GM19452 (cell line): ENCODE measurements at regions not wholly inside any gene's neighbourhood (a gene's known extent, or its start where the extent isn't known, plus 50 kb on each side); places are given as distances from the start of the nearest gene placed in this dataset.
"Not testable (repeated sequence)": the region's sequence is repeated elsewhere in the genome, so short reads cannot be mapped to it uniquely, and the experiment has no call there.

Experiments used
- ATAC-seq: cut with Tn5 transposase; IDR thresholded peaks from one replicate; pipeline ENCODE4 v1.9.1; 2021; ENCODE audit not compliant: unreplicated experiment

- ATAC-seq: no peak
Observed at GRCh38 chr4:170348945-170349344, 259.2 kb upstream of the AADAT start.

GRCh38 chr4:170347191-170347590, 257.4 kb upstream of the AADAT start:
- ATAC-seq: not testable (repeated sequence)

- ATAC-seq: no peak
Observed at GRCh38 chr4:170339522-170339921, 249.8 kb upstream of the AADAT start.

- ATAC-seq: peak; percentile 91
Observed at GRCh38 chr4:170336238-170336775, 246.6 kb upstream of the AADAT start.

- no peak for ATAC-seq
Observed at GRCh38 chr4:170325599-170325998, 235.8 kb upstream of the AADAT start.

- ATAC-seq: no peak
Observed at GRCh38 chr4:170323623-170324022, 233.9 kb upstream of the AADAT start.

GRCh38 chr4:170307182-170307581, 217.4 kb upstream of the AADAT start:
- ATAC-seq: no peak

GRCh38 chr4:170306208-170306607, 216.5 kb upstream of the AADAT start:
- ATAC-seq: no peak

GRCh38 chr4:170305627-170306026, 215.9 kb upstream of the AADAT start:
- ATAC-seq: no peak

GRCh38 chr4:170281027-170281426, 191.3 kb upstream of the AADAT start:
- ATAC-seq: no peak

- ATAC-seq: no peak
Observed at GRCh38 chr4:170278460-170278859, 188.7 kb upstream of the AADAT start.

- no peak for ATAC-seq
Observed at GRCh38 chr4:170274616-170275015, 184.9 kb upstream of the AADAT start.

- no peak for ATAC-seq
Observed at GRCh38 chr4:170272959-170273358, 183.2 kb upstream of the AADAT start.

GRCh38 chr4:170271723-170272122, 182.0 kb upstream of the AADAT start:
- ATAC-seq: no peak

- ATAC-seq: no peak
Observed at GRCh38 chr4:170270628-170271027, 180.9 kb upstream of the AADAT start.

GRCh38 chr4:170269950-170270349, 180.2 kb upstream of the AADAT start:
- no peak for ATAC-seq

- ATAC-seq: peak; percentile 96
Observed at GRCh38 chr4:170259631-170260153, 169.9 kb upstream of the AADAT start.

- no peak for ATAC-seq
Observed at GRCh38 chr4:170256807-170257206, 167.1 kb upstream of the AADAT start.

- ATAC-seq: no peak
Observed at GRCh38 chr4:170248576-170248975, 158.8 kb upstream of the AADAT start.

GRCh38 chr4:170248029-170248428, 158.3 kb upstream of the AADAT start:
- ATAC-seq: no peak

- no peak for ATAC-seq
Observed at GRCh38 chr4:170247596-170247995, 157.8 kb upstream of the AADAT start.

GRCh38 chr4:170243662-170244288, 154.0 kb upstream of the AADAT start:
- no peak for ATAC-seq

GRCh38 chr4:170242471-170242870, 152.7 kb upstream of the AADAT start:
- ATAC-seq: no peak
